ENCODE measurements at regions not wholly inside any gene's neighbourhood (a gene's known extent, or its start where the extent isn't known, plus 50 kb on each side); places are given as distances from the start of the nearest gene placed in this dataset.

- no peak for DNase-seq (ENCODE audit: low spot score)
Observed at GRCh38 chr12:4049298-4050080, 176.3 kb upstream of the PARP11 start.

- DNase-seq (ENCODE audit: low spot score) = no peak
Observed at GRCh38 chr12:4047421-4047820, 174.2 kb upstream of the PARP11 start.

GRCh38 chr12:4046495-4046840 lies 173.3 kb upstream of the PARP11 start:
- DNase-seq (ENCODE audit: low spot score) = no peak

- no peak for DNase-seq (ENCODE audit: low spot score)
Observed at GRCh38 chr12:4045786-4046494, 172.7 kb upstream of the PARP11 start.

GRCh38 chr12:4044736-4045730 lies 171.8 kb upstream of the PARP11 start:
- no peak for DNase-seq (ENCODE audit: low spot score)

GRCh38 chr12:4044101-4044500 lies 170.9 kb upstream of the PARP11 start:
- DNase-seq (ENCODE audit: low spot score) = no peak

GRCh38 chr12:4041187-4041885 lies 168.1 kb upstream of the PARP11 start:
- no peak for DNase-seq (ENCODE audit: low spot score)

- no peak for DNase-seq (ENCODE audit: low spot score)
Observed at GRCh38 chr12:4039931-4040330, 166.7 kb upstream of the PARP11 start.

GRCh38 chr12:4037747-4038312 lies 164.6 kb upstream of the PARP11 start:
- peak; percentile 51 for DNase-seq (ENCODE audit: low spot score)

- DNase-seq (ENCODE audit: low spot score) = no peak
Observed at GRCh38 chr12:4036671-4037271, 163.6 kb upstream of the PARP11 start.

GRCh38 chr12:4034921-4035320 lies 161.7 kb upstream of the PARP11 start:
- no peak for DNase-seq (ENCODE audit: low spot score)

- DNase-seq (ENCODE audit: low spot score) = no peak
Observed at GRCh38 chr12:4032924-4033615, 159.9 kb upstream of the PARP11 start.

GRCh38 chr12:4031703-4032291 lies 158.6 kb upstream of the PARP11 start:
- DNase-seq (ENCODE audit: low spot score) = no peak

- peak; percentile 99 for DNase-seq (ENCODE audit: low spot score)
Observed at GRCh38 chr12:4030929-4031702, 157.9 kb upstream of the PARP11 start.

- DNase-seq (ENCODE audit: low spot score) = no peak
Observed at GRCh38 chr12:4027412-4027811, 154.2 kb upstream of the PARP11 start.

GRCh38 chr12:4026517-4026916 lies 153.3 kb upstream of the PARP11 start:
- DNase-seq (ENCODE audit: low spot score) = no peak

GRCh38 chr12:4026020-4026358 lies 152.8 kb upstream of the PARP11 start:
- DNase-seq (ENCODE audit: low spot score) = no peak

GRCh38 chr12:4025181-4026019 lies 152.2 kb upstream of the PARP11 start:
- peak; percentile 71 for DNase-seq (ENCODE audit: low spot score)

Data from iPS-NIHi11 (cell line).